ENCODE measurements at regions not wholly inside any gene's neighbourhood (a gene's known extent, or its start where the extent isn't known, plus 50 kb on each side); places are given as distances from the start of the nearest gene placed in this dataset.
"Not testable (repeated sequence)": the region's sequence is repeated elsewhere in the genome, so short reads cannot be mapped to it uniquely, and the experiment has no call there.

GRCh38 chrX:152575331-152575730, 62.4 kb upstream of the GABRQ start (continued):
- TF ChIP-seq CHD1 (IDR thresholded peaks at IDR 0.05; ENCODE audit: low read depth, low read length) (no peak), SIN3A (conservative IDR thresholded peaks at IDR 0.05 in 1 of 2, IDR thresholded peaks at IDR 0.05 in 1 of 2; ENCODE audit: low read depth in 1 of 2, low read length in 2 of 2) (no peak)

- H4K91ac ChIP-seq (replicated peaks; ENCODE audit: insufficient read length, low read length); H3K14ac ChIP-seq (ENCODE audit: insufficient read length); H3K18ac ChIP-seq (ENCODE audit: extremely low read depth, low read length); H3K4me1 ChIP-seq (replicated peaks in 1 of 4; ENCODE audit: control insufficient read depth in 3 of 4, insufficient read depth in 4 of 4, low read length in 3 of 4); H3K27me3 ChIP-seq (replicated peaks in 1 of 4; ENCODE audit: control insufficient read depth in 3 of 4, extremely low read depth in 1 of 4, insufficient read depth in 3 of 4, low read length in 3 of 4); H3K9me3 ChIP-seq (ENCODE audit: insufficient read depth in 2 of 2, low read depth in 1 of 2, low read length in 1 of 2); H3K79me2 ChIP-seq (ENCODE audit: control insufficient read depth in 1 of 2, insufficient read depth in 2 of 2, low read length in 2 of 2); H3K56ac ChIP-seq (replicated peaks; ENCODE audit: insufficient read length, low read depth, low read length); H2AFZ ChIP-seq (ENCODE audit: low read length); H4K20me1 ChIP-seq (replicated peaks in 1 of 2; ENCODE audit: control insufficient read depth in 1 of 2, insufficient read depth in 2 of 2, low read length in 2 of 2); H2BK20ac ChIP-seq (ENCODE audit: low read length); DNase-seq (ENCODE audit: low read depth in 1 of 2, low spot score in 2 of 2); H2AK5ac ChIP-seq (ENCODE audit: low read depth, low read length); H3K79me1 ChIP-seq (ENCODE audit: low read depth, low read length); FAIRE-seq; CTCF ChIA-PET (ENCODE audit: partially characterized antibody); H3K4ac ChIP-seq (replicated peaks; ENCODE audit: insufficient read length, low read depth, low read length); H3K4me2 ChIP-seq (ENCODE audit: insufficient read depth in 1 of 2, low read depth in 2 of 2, low read length in 2 of 2); H3K36me3 ChIP-seq (ENCODE audit: control insufficient read depth in 2 of 4, insufficient read depth in 4 of 4, low read length in 3 of 4); H4K5ac ChIP-seq (ENCODE audit: insufficient read length, low read depth, low read length); H4K8ac ChIP-seq (ENCODE audit: extremely low read depth, insufficient read depth, low read length); H3K23ac ChIP-seq (ENCODE audit: insufficient read length); H2BK12ac ChIP-seq (ENCODE audit: low read depth, low read length); H2BK120ac ChIP-seq (replicated peaks; ENCODE audit: low read depth, low read length); H2BK5ac ChIP-seq (ENCODE audit: low read depth, low read length); POLR2A ChIA-PET (ENCODE audit: partially characterized antibody); H2BK15ac ChIP-seq (ENCODE audit: low read length); H3K4me3 ChIP-seq (ENCODE audit: extremely low read depth in 1 of 4, insufficient read depth in 2 of 4, low read depth in 3 of 4, low read length in 4 of 4); H3K27ac ChIP-seq (ENCODE audit: low read depth, low read length); H3K23me2 ChIP-seq (ENCODE audit: low read depth, low read length); H3K9ac ChIP-seq (replicated peaks in 1 of 4; ENCODE audit: extremely low read depth in 1 of 4, low read depth in 3 of 4, low read length in 3 of 4): not testable (repeated sequence)
- 88% methylated on average over 1 of the region's 3 CpGs; no CpG with 5 or more reads in 1 of the 2 experiments for WGBS, 2 experiments (ENCODE audit: extremely low coverage in 1 of 2, insufficient coverage in 1 of 2, insufficient read length in 1 of 2, insufficient replicate concordance in 2 of 2, low coverage in 1 of 2, low lambda C conversion rate in 2 of 2, missing lambda C conversion rate in 1 of 2)
These were observed 50.2 kb upstream of the GABRQ start for GRCh38 chrX:152587523-152587922.

Measured in H1 (cell line).